Breast epithelium (tissue), 3 donors: ENCODE measurements at regions not wholly inside any gene's neighbourhood (a gene's known extent, or its start where the extent isn't known, plus 50 kb on each side); places are given as distances from the start of the nearest gene placed in this dataset.

ENCODE experiments used
- POLR2A ChIP-seq: fragments of 450-650 bp; IDR thresholded peaks from one replicate; pipeline ENCODE4 v1.6.1; 2016; ENCODE audit warnings: antibody characterized with exemption, mild to moderate bottlenecking, moderate library complexity
- TF ChIP-seq, protein P1 (sequence below), 3 donors: fragments of 450-650 bp; IDR thresholded peaks; one replicate each; pipeline ENCODE4 v1.5.1; 2016 to 2017; ENCODE audit warnings: antibody characterized with exemption in 3 of 3, mild to moderate bottlenecking in 3 of 3, moderate library complexity in 3 of 3

DNA sequence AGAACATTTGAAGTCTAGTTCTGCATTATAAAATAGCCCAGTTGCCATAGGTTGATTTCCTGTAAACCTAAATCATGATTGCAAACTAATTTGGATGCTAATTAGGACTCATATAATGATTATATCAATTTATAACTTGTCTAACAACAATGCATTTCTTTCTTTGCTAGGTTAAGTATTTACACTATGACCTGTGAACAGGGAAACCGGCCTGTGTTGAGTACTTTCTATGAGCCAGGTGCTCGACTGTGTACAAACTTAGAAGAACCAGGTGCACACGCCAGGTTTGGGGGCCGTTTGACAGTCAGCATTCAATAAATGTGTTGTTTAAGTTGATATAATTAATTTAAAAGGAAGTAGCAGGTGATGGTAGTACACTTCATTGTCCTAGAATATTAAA, 203.1 kb downstream of the TM9SF2 start:
- TF ChIP-seq, protein P1, sequence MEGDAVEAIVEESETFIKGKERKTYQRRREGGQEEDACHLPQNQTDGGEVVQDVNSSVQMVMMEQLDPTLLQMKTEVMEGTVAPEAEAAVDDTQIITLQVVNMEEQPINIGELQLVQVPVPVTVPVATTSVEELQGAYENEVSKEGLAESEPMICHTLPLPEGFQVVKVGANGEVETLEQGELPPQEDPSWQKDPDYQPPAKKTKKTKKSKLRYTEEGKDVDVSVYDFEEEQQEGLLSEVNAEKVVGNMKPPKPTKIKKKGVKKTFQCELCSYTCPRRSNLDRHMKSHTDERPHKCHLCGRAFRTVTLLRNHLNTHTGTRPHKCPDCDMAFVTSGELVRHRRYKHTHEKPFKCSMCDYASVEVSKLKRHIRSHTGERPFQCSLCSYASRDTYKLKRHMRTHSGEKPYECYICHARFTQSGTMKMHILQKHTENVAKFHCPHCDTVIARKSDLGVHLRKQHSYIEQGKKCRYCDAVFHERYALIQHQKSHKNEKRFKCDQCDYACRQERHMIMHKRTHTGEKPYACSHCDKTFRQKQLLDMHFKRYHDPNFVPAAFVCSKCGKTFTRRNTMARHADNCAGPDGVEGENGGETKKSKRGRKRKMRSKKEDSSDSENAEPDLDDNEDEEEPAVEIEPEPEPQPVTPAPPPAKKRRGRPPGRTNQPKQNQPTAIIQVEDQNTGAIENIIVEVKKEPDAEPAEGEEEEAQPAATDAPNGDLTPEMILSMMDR (IDR thresholded peaks at IDR 0.05): no peak
- TF ChIP-seq POLR2A: no peak
